Stomach (tissue), 8 donors: ENCODE measurements at regions not wholly inside any gene's neighbourhood (a gene's known extent, or its start where the extent isn't known, plus 50 kb on each side); places are given as distances from the start of the nearest gene placed in this dataset.
A peak's percentile ranks its signal among the peaks of the same experiment; 100 is the strongest.

Source experiments
- DNase-seq, 2 donors: peaks; one replicate each; pipeline versions ENCODE4 v3.0.0 to v3.0.0-alpha.2; 2013 to 2019
- H3K27ac ChIP-seq, 5 donors: fragments of 200-600 bp in 4 of 5; sonication (generic) in 4 of 5; one replicate each; pipeline ENCODE4 v1.5.1; 2013 to 2019; ENCODE audit warnings: mild to moderate bottlenecking in 1 of 5, moderate library complexity in 1 of 5
- H3K27me3 ChIP-seq, 3 donors: fragments of 200-600 bp; sonication (generic); one replicate each; pipeline ENCODE4 v1.5.1; 2017 to 2019; ENCODE audit warnings: mixed run types in 1 of 3
- H3K36me3 ChIP-seq, 4 donors: fragments of 200-600 bp; sonication (generic); 1 replicate in 3 of 4; 2 replicates in 1 of 4; pipeline ENCODE4 v1.5.1; 2016 to 2019
- H3K4me1 ChIP-seq, 4 donors: fragments of 200-600 bp; sonication (generic); one replicate each; pipeline ENCODE4 v1.5.1; 2016 to 2019
- H3K4me3 ChIP-seq, 4 donors: fragments of 200-600 bp; sonication (generic) in 3 of 4; one replicate each; pipeline ENCODE4 v1.5.1; 2016 to 2019; ENCODE audit warnings: mild to moderate bottlenecking in 1 of 4
- H3K9me3 ChIP-seq, 4 donors: fragments of 200-600 bp; sonication (generic); one replicate each; pipeline ENCODE4 v1.5.1; 2016 to 2019
- CTCF ChIP-seq, 7 experiments: fragments of 450-650 bp in 4 of 7; fragments of 200-600 bp in 3 of 7; sonication (generic) in 3 of 7; IDR thresholded peaks; one replicate each; pipeline ENCODE4 v1.5.1; 2016 to 2019; ENCODE audit warnings: antibody characterized with exemption in 7 of 7, control low read depth in 2 of 7, mild to moderate bottlenecking in 1 of 7
- EP300 ChIP-seq: sonication (generic); formaldehyde crosslinking; IDR thresholded peaks from one replicate; pipeline ENCODE4 v1.6.1; 2017; ENCODE audit warnings: antibody characterized with exemption
- POLR2A ChIP-seq, 4 donors: fragments of 450-650 bp; IDR thresholded peaks; one replicate each; pipeline ENCODE4 v1.6.1; 2016; ENCODE audit warnings: antibody characterized with exemption in 4 of 4, control low read depth in 2 of 4, mild to moderate bottlenecking in 1 of 4, moderate library complexity in 1 of 4
- POLR2AphosphoS5 ChIP-seq, 3 donors: sonication (generic); formaldehyde crosslinking; IDR thresholded peaks; one replicate each; pipeline ENCODE4 v1.6.1; 2016; ENCODE audit warnings: antibody characterized with exemption in 3 of 3
- WGBS, 5 donors: extraction: QIAGEN DNeasy Blood & Tissue Kit in 3 of 5; methylation state at CpG; one replicate each; pipeline versions ENCODE4 v1.1.5 to v1.1.7; 2013 to 2018; 5-methylcytosine and 5-hydroxymethylcytosine counted together
- intact Hi-C: fragments of 100-400 bp; cut with DNase I; formaldehyde crosslinking; loops from one replicate; pipeline ENCODE4 v1.15.1; 2023; ENCODE audit warnings: low total_unique reads
- donor health status: healthy with polysubstance abuse.
- donor health status: Bipolar disorder and iron deficiency.
- donor health status: healthy.

GRCh38 chr13:109510013-109510412 lies 276.4 kb downstream of the IRS2 start:
- no peaks in the 10 kb centered on the region for H3K4me1 ChIP-seq
- intact Hi-C loops, result no loop called here
- peaks cover 0 to 9% (median 0%) of the 10 kb centered on the region in 4 donors for H3K9me3 ChIP-seq
- no peaks in the 10 kb centered on the region for H3K27me3 ChIP-seq
- no peak for TF ChIP-seq POLR2AphosphoS5 (IDR thresholded peaks at IDR 0.05)
- no peak for TF ChIP-seq EP300
- no peak for TF ChIP-seq POLR2A (IDR thresholded peaks at IDR 0.05)
- TF ChIP-seq CTCF (IDR thresholded peaks at IDR 0.05), result no peak
- no peak overlapping the region for H3K4me3 ChIP-seq
- H3K36me3 ChIP-seq, result no peaks in the 10 kb centered on the region
- DNase-seq, result no peak
- 57 to 72% (median 67%) methylated on average over 3 of the region's 3 CpGs for WGBS, 5 donors
- no peak overlapping the region for H3K27ac ChIP-seq

DNA sequence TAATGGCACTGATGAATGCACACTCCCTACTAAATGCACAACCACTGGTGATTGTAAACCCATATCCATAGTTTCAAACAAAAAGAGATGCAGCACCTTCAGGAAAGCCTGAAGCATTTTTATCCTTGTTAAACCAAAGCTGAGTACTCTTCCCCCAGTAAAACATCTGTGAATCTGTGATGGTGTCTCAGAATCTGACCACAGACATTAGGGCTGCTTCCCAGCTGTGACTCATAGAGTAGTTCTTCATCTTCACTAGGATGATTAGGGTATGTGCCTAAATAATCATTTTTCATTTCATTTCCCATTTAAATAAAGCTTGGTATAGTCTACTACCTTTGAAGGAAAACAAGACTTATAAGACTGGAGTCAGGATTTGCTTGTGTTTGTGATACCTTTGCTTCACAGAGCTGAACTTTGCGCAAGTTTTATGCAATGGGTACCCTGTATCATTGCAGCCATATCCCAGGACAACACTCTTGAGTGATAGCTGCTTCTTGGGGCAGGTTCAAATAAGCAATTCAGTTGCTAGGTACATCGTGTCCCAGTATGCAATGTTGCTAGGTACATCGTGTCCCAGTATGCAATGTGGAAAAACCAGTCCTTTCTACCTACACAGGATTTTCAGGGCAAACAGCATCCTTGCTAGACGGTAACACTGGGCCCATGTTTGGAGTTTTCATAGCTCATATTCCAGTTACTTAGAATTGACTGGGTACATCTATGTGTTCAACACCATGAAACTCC lies 277.1 kb downstream of the IRS2 start:
- no peak for DNase-seq
- intact Hi-C loops, result no loop called here
- WGBS, 5 donors, result 62 to 73% (median 65%) methylated on average over 4 of the region's 4 CpGs
- no peak overlapping the region for H3K27ac ChIP-seq
- no peak overlapping the region for H3K4me3 ChIP-seq
- no peaks in the 10 kb centered on the region for H3K4me1 ChIP-seq
- H3K36me3 ChIP-seq, result no peaks in the 10 kb centered on the region
- TF ChIP-seq POLR2AphosphoS5 (IDR thresholded peaks at IDR 0.05) (peak in 1 of 3 donors; percentile 22), EP300 (no peak)
- H3K27me3 ChIP-seq, result no peaks in the 10 kb centered on the region
- peaks cover 0 to 9% (median 0%) of the 10 kb centered on the region in 4 donors for H3K9me3 ChIP-seq

DNA sequence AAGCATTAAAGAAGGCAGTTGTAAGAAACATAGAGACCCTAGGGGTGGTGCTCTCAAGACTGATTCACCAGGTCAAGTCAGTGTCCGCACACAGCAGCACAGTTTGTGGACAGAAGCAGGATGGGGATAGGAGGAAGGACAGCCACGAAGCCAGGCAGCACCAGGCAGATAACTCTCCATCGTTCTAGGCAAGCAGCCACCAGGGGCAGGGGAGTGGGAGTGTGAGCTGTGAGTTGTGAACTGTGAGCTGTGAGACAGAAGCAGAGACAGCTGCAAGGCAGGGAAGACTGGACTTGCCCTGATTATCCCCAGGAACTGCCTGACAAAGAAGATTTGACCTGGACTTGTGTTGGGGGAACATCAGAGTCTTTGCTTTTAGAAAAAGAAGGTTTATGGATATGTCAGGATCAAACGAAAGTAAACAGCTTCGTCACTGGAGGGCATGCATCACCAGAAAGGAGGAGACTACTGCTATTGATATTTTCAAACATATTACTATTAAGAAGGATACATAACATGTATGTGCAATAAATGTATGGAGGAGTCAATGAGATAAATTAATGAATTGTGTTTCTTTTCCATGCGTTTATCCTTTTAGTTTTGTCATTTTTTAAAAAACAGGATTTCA lies 286.1 kb downstream of the IRS2 start:
- TF ChIP-seq POLR2AphosphoS5 (IDR thresholded peaks at IDR 0.05), result no peak
- TF ChIP-seq CTCF (IDR thresholded peaks at IDR 0.05), result no peak
- no peak for TF ChIP-seq POLR2A (IDR thresholded peaks at IDR 0.05)
- TF ChIP-seq EP300, result no peak
- 54 to 66% (median 63%) methylated on average over 6 of the region's 6 CpGs for WGBS, 5 donors

DNA sequence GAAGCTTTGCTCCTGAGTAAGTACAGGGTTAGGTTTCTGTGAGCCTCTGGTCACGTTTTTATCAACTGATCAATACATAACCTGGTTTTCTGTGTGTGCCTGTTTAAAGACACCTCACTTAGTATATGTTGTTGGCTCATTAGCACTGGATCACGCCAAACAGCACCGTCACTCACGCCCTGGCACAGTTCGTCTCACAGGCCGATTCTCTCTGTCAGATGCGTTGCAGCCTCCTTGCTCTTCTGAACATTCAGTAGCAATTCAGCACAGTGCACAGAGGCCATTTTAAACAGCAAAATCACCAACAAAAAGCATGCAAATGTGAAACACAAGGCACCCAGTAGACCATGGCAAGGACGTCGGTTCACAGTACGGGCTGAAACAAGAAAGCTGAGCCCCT lies 288.5 kb downstream of the IRS2 start:
- no peaks in the 10 kb centered on the region for H3K4me1 ChIP-seq
- no peaks in the 10 kb centered on the region for H3K36me3 ChIP-seq
- 89 to 93% (median 92%) methylated on average over 10 of the region's 10 CpGs for WGBS, 5 donors
- DNase-seq, result no peak
- TF ChIP-seq EP300 (no peak), POLR2A (IDR thresholded peaks at IDR 0.05) (no peak), CTCF (IDR thresholded peaks at IDR 0.05) (no peak)
- H3K4me3 ChIP-seq, result no peak overlapping the region
- H3K27me3 ChIP-seq, result no peaks in the 10 kb centered on the region
- H3K9me3 ChIP-seq, result no peaks in the 10 kb centered on the region
- intact Hi-C loops, result no loop called here
- no peak overlapping the region for H3K27ac ChIP-seq

More for the DNA sequence above, 286.1 kb downstream of the IRS2 start:
- no peak overlapping the region for H3K4me3 ChIP-seq
- intact Hi-C loops, result no loop called here
- no peaks in the 10 kb centered on the region for H3K36me3 ChIP-seq
- peak in 1 of 2 donors; percentile 24 for DNase-seq
- no peaks in the 10 kb centered on the region for H3K27me3 ChIP-seq
- H3K4me1 ChIP-seq, result no peaks in the 10 kb centered on the region
- peaks cover 0 to 5% (median 0%) of the 10 kb centered on the region in 4 donors for H3K9me3 ChIP-seq
- no peak overlapping the region for H3K27ac ChIP-seq

- WGBS, 5 donors, result 76 to 87% (median 80%) methylated on average over 7 of the region's 7 CpGs
- no peaks in the 10 kb centered on the region for H3K4me1 ChIP-seq
- DNase-seq, result no peak
- no peak overlapping the region for H3K27ac ChIP-seq
- no peaks in the 10 kb centered on the region for H3K9me3 ChIP-seq
- H3K4me3 ChIP-seq, result no peak overlapping the region
- H3K36me3 ChIP-seq, result no peaks in the 10 kb centered on the region
- intact Hi-C loops, result no loop called here
- H3K27me3 ChIP-seq, result no peaks in the 10 kb centered on the region
- TF ChIP-seq POLR2A (IDR thresholded peaks at IDR 0.05) (no peak), EP300 (no peak), CTCF (IDR thresholded peaks at IDR 0.05) (no peak), POLR2AphosphoS5 (IDR thresholded peaks at IDR 0.05) (no peak)
Measured at GRCh38 chr13:109496216-109496615, 290.2 kb downstream of the IRS2 start.
